PC-3 (cell line): ENCODE measurements at regions not wholly inside any gene's neighbourhood (a gene's known extent, or its start where the extent isn't known, plus 50 kb on each side); places are given as distances from the start of the nearest gene placed in this dataset.

ENCODE experiments used
- EZH2 ChIP-seq: fragments of 300-600 bp; sonication (generic); IDR thresholded peaks from one replicate; pipeline ENCODE4 v1.6.1; 2017; ENCODE audit warnings: antibody characterized with exemption, mild to moderate bottlenecking, low read length; ENCODE audit not compliant: unreplicated experiment
- EZH2phosphoT487 ChIP-seq: fragments of 300-600 bp; sonication (generic); IDR thresholded peaks from 2 replicates; pipeline ENCODE4 v1.6.1; 2018; ENCODE audit warnings: mild to moderate bottlenecking, antibody characterized with exemption, low read length, borderline replicate concordance
- TF ChIP-seq, protein P1 (sequence below): fragments of 300-600 bp; sonication (generic); conservative IDR thresholded peaks from 2 replicates; pipeline ENCODE4 v1.5.1; 2017; ENCODE audit warnings: antibody characterized with exemption, low read depth, mild to moderate bottlenecking, low read length

GRCh38 chr5:3856036-3856435, 260.4 kb downstream of the IRX1 start:
- TF ChIP-seq EZH2 (no peak), EZH2phosphoT487 (no peak)
- TF ChIP-seq, protein P1, sequence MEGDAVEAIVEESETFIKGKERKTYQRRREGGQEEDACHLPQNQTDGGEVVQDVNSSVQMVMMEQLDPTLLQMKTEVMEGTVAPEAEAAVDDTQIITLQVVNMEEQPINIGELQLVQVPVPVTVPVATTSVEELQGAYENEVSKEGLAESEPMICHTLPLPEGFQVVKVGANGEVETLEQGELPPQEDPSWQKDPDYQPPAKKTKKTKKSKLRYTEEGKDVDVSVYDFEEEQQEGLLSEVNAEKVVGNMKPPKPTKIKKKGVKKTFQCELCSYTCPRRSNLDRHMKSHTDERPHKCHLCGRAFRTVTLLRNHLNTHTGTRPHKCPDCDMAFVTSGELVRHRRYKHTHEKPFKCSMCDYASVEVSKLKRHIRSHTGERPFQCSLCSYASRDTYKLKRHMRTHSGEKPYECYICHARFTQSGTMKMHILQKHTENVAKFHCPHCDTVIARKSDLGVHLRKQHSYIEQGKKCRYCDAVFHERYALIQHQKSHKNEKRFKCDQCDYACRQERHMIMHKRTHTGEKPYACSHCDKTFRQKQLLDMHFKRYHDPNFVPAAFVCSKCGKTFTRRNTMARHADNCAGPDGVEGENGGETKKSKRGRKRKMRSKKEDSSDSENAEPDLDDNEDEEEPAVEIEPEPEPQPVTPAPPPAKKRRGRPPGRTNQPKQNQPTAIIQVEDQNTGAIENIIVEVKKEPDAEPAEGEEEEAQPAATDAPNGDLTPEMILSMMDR = no peak
